ENCODE measurements at regions not wholly inside any gene's neighbourhood (a gene's known extent, or its start where the extent isn't known, plus 50 kb on each side); places are given as distances from the start of the nearest gene placed in this dataset.

DNA sequence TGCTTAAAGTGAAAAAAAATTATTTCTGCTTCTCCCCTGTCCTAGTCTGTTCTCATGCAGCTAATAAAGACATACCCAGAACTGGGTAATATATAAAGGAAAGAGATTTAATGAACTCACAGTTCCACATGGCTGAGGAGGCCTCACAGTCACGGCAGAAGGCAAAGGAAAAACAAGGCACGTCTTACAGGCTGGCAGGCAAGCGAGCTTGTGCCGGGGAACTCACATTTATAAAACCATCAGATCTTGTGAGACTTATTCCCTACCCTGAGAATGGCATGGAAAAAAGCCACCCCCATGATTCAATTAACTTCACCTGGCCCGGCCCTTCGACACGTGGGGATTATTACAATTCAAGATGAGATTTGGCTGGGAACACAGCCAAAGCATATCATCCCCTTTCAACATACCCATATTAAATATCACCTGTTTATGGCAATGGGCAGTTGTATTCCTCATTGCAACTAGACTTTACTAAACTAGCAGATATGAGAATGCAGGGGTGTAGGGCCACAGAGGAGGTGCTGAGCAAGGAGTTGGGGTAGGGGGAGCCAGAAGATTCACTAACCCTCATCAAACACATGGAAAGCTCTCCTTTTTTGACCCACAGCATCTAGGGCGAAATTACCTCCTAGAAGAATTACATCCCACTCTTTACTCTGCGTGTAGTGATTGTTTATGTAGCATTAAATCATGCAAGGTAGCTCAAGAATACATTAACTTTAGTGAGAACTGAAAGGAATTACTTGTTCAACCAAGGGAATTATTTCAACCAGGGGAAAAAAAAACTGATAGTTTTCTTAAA is 183.3 kb upstream of the DOK6 start:
- Histone ChIP-seq H3K27me3 (ENCODE audit: control insufficient read depth, insufficient read depth, low read length) (no peaks in the 10 kb centered on the region), H3K9ac (ENCODE audit: low read depth, low read length) (no peak overlapping the region), H3K4me3 (ENCODE audit: low read length) (no peak overlapping the region), H3K4me1 (ENCODE audit: control insufficient read depth, insufficient read depth, low read length) (no peaks in the 10 kb centered on the region), H3K9me3 (replicated peaks; ENCODE audit: low read length) (no peaks in the 10 kb centered on the region), H3K36me3 (ENCODE audit: insufficient read depth, low read length) (no peaks in the 10 kb centered on the region), H3K4me2 (ENCODE audit: low read length) (no peak overlapping the region)

- Histone ChIP-seq H3K9me3 (replicated peaks; ENCODE audit: low read length) (no peaks in the 10 kb centered on the region), H3K9ac (ENCODE audit: low read depth, low read length) (no peak overlapping the region), H3K4me1 (ENCODE audit: control insufficient read depth, insufficient read depth, low read length) (no peaks in the 10 kb centered on the region), H3K27me3 (ENCODE audit: control insufficient read depth, insufficient read depth, low read length) (no peaks in the 10 kb centered on the region), H3K36me3 (ENCODE audit: insufficient read depth, low read length) (no peaks in the 10 kb centered on the region), H3K4me3 (ENCODE audit: low read length) (no peak overlapping the region), H3K4me2 (ENCODE audit: low read length) (no peak overlapping the region)
These were observed 180.2 kb upstream of the DOK6 start for GRCh38 chr18:69220529-69220928.

DNA sequence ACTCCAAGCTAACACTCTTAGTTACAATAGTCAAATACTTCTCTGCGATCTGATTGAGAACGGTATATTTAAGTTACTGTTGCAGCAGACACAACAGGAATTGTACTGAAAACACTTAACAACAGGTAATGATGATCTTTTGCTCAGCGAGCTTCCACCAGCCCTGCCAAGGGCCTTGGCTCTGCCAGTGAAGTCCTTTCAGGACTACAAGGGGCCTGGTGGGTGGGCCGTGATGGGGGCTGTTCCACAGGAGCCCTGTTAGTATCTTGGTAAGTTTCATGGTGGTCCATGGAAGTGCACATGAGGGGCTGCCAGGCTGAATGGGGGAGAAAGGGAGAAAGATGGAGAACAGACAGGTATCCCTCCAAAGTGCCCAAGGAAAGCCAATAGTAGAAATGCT is 178.6 kb upstream of the DOK6 start:
- no peaks in the 10 kb centered on the region for H3K9me3 ChIP-seq (replicated peaks; ENCODE audit: low read length)
- no peak overlapping the region for H3K4me3 ChIP-seq (ENCODE audit: low read length)
- no peak overlapping the region for H3K4me2 ChIP-seq (ENCODE audit: low read length)
- H3K27me3 ChIP-seq (ENCODE audit: control insufficient read depth, insufficient read depth, low read length) = no peaks in the 10 kb centered on the region
- H3K9ac ChIP-seq (ENCODE audit: low read depth, low read length) = no peak overlapping the region
- no peaks in the 10 kb centered on the region for H3K4me1 ChIP-seq (ENCODE audit: control insufficient read depth, insufficient read depth, low read length)
- no peaks in the 10 kb centered on the region for H3K36me3 ChIP-seq (ENCODE audit: insufficient read depth, low read length)

- Histone ChIP-seq H3K4me1 (ENCODE audit: control insufficient read depth, insufficient read depth, low read length) (peaks cover 4% of the 10 kb centered on the region), H3K4me2 (ENCODE audit: low read length) (no peak overlapping the region), H3K9ac (ENCODE audit: low read depth, low read length) (no peak overlapping the region), H3K4me3 (ENCODE audit: low read length) (no peak overlapping the region), H3K36me3 (ENCODE audit: insufficient read depth, low read length) (no peaks in the 10 kb centered on the region), H3K9me3 (replicated peaks; ENCODE audit: low read length) (no peaks in the 10 kb centered on the region), H3K27me3 (ENCODE audit: control insufficient read depth, insufficient read depth, low read length) (no peaks in the 10 kb centered on the region)
These were observed 173.7 kb upstream of the DOK6 start for GRCh38 chr18:69226971-69227370.

GRCh38 chr18:69230204-69230603 is 170.5 kb upstream of the DOK6 start:
- no peak overlapping the region for H3K9ac ChIP-seq (ENCODE audit: low read depth, low read length)
- H3K36me3 ChIP-seq (ENCODE audit: insufficient read depth, low read length) = no peaks in the 10 kb centered on the region
- H3K4me3 ChIP-seq (ENCODE audit: low read length) = no peak overlapping the region
- peaks cover 4% of the 10 kb centered on the region for H3K4me1 ChIP-seq (ENCODE audit: control insufficient read depth, insufficient read depth, low read length)
- no peak overlapping the region for H3K4me2 ChIP-seq (ENCODE audit: low read length)
- H3K9me3 ChIP-seq (replicated peaks; ENCODE audit: low read length) = no peaks in the 10 kb centered on the region
- no peaks in the 10 kb centered on the region for H3K27me3 ChIP-seq (ENCODE audit: control insufficient read depth, insufficient read depth, low read length)

DNA sequence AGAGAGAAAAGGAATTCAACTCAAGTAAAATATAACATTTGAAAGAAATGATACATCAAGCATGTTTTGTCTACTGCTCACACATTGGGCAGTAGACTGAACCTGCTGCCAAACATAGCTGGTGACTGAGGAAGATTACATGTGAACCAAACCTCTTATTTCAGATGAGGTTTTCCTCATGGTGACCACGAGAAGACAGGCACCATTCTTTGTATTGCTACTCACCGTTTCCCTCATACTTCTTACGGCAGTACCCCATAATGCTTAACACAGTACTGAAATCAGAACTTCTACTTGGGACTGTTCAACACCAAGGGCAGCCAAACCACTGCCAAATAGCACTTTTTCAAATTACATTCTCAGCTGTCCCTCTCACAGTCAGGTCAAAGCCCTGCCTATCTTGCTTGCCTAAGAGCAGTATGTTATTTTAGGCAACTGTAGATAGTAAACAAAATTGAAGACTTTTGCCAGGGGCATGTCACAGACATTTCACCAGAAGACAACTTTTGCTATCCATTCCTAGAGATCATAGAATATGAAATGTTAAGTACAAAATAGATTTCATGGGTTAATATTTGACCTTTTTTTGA is 167.1 kb upstream of the DOK6 start:
- Histone ChIP-seq H3K9me3 (replicated peaks; ENCODE audit: low read length) (no peaks in the 10 kb centered on the region), H3K27me3 (ENCODE audit: control insufficient read depth, insufficient read depth, low read length) (no peaks in the 10 kb centered on the region), H3K4me1 (ENCODE audit: control insufficient read depth, insufficient read depth, low read length) (peaks cover 4% of the 10 kb centered on the region), H3K36me3 (ENCODE audit: insufficient read depth, low read length) (no peaks in the 10 kb centered on the region), H3K4me3 (ENCODE audit: low read length) (no peak overlapping the region), H3K4me2 (ENCODE audit: low read length) (no peak overlapping the region), H3K9ac (ENCODE audit: low read depth, low read length) (no peak overlapping the region)

DNA sequence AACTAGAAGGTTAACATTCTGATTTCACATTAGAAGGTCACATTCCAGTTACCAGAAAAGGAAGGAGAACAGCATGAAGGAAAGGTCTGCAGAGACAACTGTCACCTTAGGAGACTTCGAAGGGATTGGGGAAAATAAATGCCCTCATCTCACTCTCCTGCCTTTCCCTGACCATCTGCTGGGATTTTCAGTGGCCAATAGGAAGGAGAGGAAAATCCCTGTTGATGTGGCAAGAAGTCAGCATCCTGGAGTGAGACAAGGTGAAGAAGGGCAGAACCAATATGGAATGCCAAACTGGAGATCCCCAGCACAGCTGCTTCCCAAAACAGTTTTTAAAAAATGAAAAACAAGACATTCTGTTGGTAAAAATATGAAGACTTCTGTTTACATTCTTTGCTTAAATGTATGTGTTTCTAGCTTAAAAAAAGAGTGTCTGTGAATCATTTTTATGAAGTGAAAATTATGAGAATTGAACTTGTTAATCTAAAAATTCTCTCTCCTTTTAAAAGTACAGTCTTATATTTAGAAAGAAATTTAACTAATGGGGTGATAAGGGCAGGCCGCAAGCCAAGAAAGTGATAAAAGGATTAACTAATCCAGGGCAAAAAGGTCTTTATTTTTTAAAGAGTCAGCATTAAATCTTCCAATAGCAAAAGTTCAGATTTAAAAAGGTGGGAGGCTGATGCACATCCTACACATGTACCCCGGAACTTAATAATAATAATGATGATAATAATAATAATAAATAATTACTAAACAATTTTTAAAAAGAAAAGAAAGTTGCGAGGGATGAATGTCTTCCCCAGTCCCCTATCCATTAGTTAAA is 160.6 kb upstream of the DOK6 start:
- no peaks in the 10 kb centered on the region for H3K4me1 ChIP-seq (ENCODE audit: control insufficient read depth, insufficient read depth, low read length)
- H3K36me3 ChIP-seq (ENCODE audit: insufficient read depth, low read length) = no peaks in the 10 kb centered on the region
- no peaks in the 10 kb centered on the region for H3K27me3 ChIP-seq (ENCODE audit: control insufficient read depth, insufficient read depth, low read length)
- H3K9me3 ChIP-seq (replicated peaks; ENCODE audit: low read length) = no peaks in the 10 kb centered on the region
- H3K9ac ChIP-seq (ENCODE audit: low read depth, low read length) = no peak overlapping the region
- no peak overlapping the region for H3K4me3 ChIP-seq (ENCODE audit: low read length)
- no peak overlapping the region for H3K4me2 ChIP-seq (ENCODE audit: low read length)

- Histone ChIP-seq H3K4me1 (ENCODE audit: control insufficient read depth, insufficient read depth, low read length) (peaks cover 8% of the 10 kb centered on the region), H3K27me3 (ENCODE audit: control insufficient read depth, insufficient read depth, low read length) (no peaks in the 10 kb centered on the region), H3K36me3 (ENCODE audit: insufficient read depth, low read length) (no peaks in the 10 kb centered on the region), H3K9ac (ENCODE audit: low read depth, low read length) (no peak overlapping the region), H3K9me3 (replicated peaks; ENCODE audit: low read length) (no peaks in the 10 kb centered on the region), H3K4me3 (ENCODE audit: low read length) (no peak overlapping the region), H3K4me2 (ENCODE audit: low read length) (no peak overlapping the region)
These were observed 154.7 kb upstream of the DOK6 start for GRCh38 chr18:69246027-69246426.

DNA sequence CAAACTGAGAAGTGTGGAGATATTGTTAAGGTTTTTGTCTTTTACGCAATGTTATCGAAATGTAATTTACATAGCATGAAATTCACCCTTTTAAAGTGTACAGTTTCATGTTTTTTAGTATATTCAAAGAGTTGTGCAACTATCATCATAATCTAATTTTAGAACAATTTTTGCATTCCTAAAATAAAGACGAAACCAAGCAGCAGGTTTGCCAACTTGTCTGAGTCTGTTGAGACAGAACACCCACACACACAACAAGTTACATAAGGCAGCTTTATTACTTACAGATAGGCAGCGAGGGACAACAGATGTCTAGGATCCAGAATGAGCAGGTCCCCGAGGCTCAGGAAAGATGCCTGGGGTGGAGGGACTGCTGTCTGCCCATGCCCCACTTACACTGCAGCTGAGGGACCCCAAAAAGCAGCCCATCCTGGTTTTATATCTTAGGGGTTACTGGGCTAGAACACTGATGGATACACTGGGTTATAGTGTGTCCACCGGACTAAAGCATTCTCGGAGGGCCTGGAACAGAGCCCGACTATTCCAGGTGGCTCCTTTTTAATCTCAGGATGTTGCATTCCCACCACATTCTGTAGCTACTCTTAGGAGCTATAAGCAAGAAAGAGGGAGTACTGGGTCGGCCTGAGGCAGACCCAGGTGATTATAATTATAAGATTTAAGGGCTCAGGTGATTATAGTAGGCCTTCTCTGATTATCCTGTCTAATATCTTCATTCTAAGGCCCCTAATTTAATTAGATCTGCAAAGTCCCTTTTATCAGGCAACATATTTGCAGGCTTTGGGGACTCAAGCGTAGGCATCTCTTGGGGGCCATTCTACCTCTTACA is 150.2 kb upstream of the DOK6 start:
- peak overlapping the region; percentile 11 for H3K4me2 ChIP-seq (ENCODE audit: low read length)
- H3K4me1 ChIP-seq (ENCODE audit: control insufficient read depth, insufficient read depth, low read length) = peaks cover 8% of the 10 kb centered on the region
- no peak overlapping the region for H3K9ac ChIP-seq (ENCODE audit: low read depth, low read length)
- H3K4me3 ChIP-seq (ENCODE audit: low read length) = no peak overlapping the region
- H3K9me3 ChIP-seq (replicated peaks; ENCODE audit: low read length) = no peaks in the 10 kb centered on the region
- no peaks in the 10 kb centered on the region for H3K36me3 ChIP-seq (ENCODE audit: insufficient read depth, low read length)
- H3K27me3 ChIP-seq (ENCODE audit: control insufficient read depth, insufficient read depth, low read length) = no peaks in the 10 kb centered on the region

- Histone ChIP-seq H3K4me1 (ENCODE audit: control insufficient read depth, insufficient read depth, low read length) (peaks cover 11% of the 10 kb centered on the region), H3K9ac (ENCODE audit: low read depth, low read length) (no peak overlapping the region), H3K4me2 (ENCODE audit: low read length) (no peak overlapping the region), H3K27me3 (ENCODE audit: control insufficient read depth, insufficient read depth, low read length) (no peaks in the 10 kb centered on the region), H3K9me3 (replicated peaks; ENCODE audit: low read length) (no peaks in the 10 kb centered on the region), H3K36me3 (ENCODE audit: insufficient read depth, low read length) (no peaks in the 10 kb centered on the region), H3K4me3 (ENCODE audit: low read length) (no peak overlapping the region)
These were observed 142.7 kb upstream of the DOK6 start for GRCh38 chr18:69257861-69258458.

GRCh38 chr18:69259282-69259681 is 141.4 kb upstream of the DOK6 start:
- H3K9ac ChIP-seq (ENCODE audit: low read depth, low read length) = no peak overlapping the region
- no peaks in the 10 kb centered on the region for H3K9me3 ChIP-seq (replicated peaks; ENCODE audit: low read length)
- no peaks in the 10 kb centered on the region for H3K27me3 ChIP-seq (ENCODE audit: control insufficient read depth, insufficient read depth, low read length)
- H3K4me1 ChIP-seq (ENCODE audit: control insufficient read depth, insufficient read depth, low read length) = peaks cover 11% of the 10 kb centered on the region
- H3K36me3 ChIP-seq (ENCODE audit: insufficient read depth, low read length) = no peaks in the 10 kb centered on the region
- H3K4me3 ChIP-seq (ENCODE audit: low read length) = no peak overlapping the region
- no peak overlapping the region for H3K4me2 ChIP-seq (ENCODE audit: low read length)

All from skeletal muscle satellite cell (primary cell).